ENCODE measurements at regions not wholly inside any gene's neighbourhood (a gene's known extent, or its start where the extent isn't known, plus 50 kb on each side); places are given as distances from the start of the nearest gene placed in this dataset.

DNA sequence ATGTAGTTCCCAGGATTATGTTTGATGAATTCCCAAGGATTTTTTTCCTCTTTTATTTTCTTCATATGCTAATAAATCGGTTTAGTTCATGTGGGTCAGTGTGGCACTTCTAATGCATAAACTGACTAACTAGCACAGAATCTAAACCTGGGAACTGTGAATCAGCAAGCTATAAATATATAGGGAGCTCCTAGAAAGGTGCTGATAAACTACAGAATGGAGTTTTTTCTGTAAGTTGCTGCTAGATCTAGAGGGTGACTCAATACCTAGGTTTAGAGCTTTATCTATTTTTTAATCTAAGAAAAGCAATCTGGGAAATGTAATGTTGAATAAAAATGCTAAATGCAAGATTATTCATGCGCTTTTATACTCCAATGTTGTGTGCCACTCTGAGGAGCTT lies 118.8 kb upstream of the PTCHD4 start:
- Histone ChIP-seq H3K79me2 (ENCODE audit: control insufficient read depth, insufficient read depth, low read length) (no peaks in the 10 kb centered on the region), H3K27ac (ENCODE audit: control insufficient read depth, insufficient read depth) (no peak overlapping the region), H3K4me2 (ENCODE audit: control insufficient read depth, insufficient read depth) (no peak overlapping the region), H3K36me3 (ENCODE audit: control insufficient read depth in 2 of 2, insufficient read depth in 2 of 2, low read length in 1 of 2) (no peaks in the 10 kb centered on the region), H3K9ac (ENCODE audit: control insufficient read depth, insufficient read depth, low read length) (no peak overlapping the region), H3K4me3 (no peak overlapping the region), H3K4me1 (ENCODE audit: control insufficient read depth, insufficient read depth, low read length) (no peaks in the 10 kb centered on the region), H4K20me1 (ENCODE audit: control insufficient read depth, insufficient read depth) (no peaks in the 10 kb centered on the region), H2AFZ (ENCODE audit: control insufficient read depth, low read depth, low read length) (no peak overlapping the region), H3K9me3 (replicated peaks; ENCODE audit: control insufficient read depth, insufficient read depth, low read length) (no peaks in the 10 kb centered on the region), H3K27me3 (replicated peaks in 1 of 2; ENCODE audit: control insufficient read depth in 2 of 2, insufficient read depth in 2 of 2, low read length in 1 of 2) (no peaks in the 10 kb centered on the region)
- BruUV-seq (replicated peaks), result no TSS peak
- no peak for DNase-seq (ENCODE audit: low read depth, low spot score)
- RAD21 ChIA-PET (ENCODE audit: unreplicated experiment), result no interaction called here
- intact Hi-C loops (cut with micrococcal nuclease; ENCODE audit: unreplicated experiment) (no loop called here), in situ Hi-C loops (cut with MboI) (no loop called here)
- CTCF ChIA-PET, result interaction anchor here (0.6 to 1.0 kb wide), 2 partner anchors 49 to 421 kb away, joined by 3 read pairs; no protein-coding TSS in a partner anchor
- no peak for FAIRE-seq
- ATAC-seq, result no peak
- WGBS (ENCODE audit: insufficient coverage, insufficient replicate concordance, low lambda C conversion rate, missing lambda C conversion rate), result 32% methylated on average over 2 of the region's 2 CpGs
- POLR2A ChIA-PET, result no interaction called here
- SMC1A ChIA-PET (ENCODE audit: uncharacterized antibody, unreplicated experiment), result no interaction called here
- TF ChIP-seq RBBP5 (conservative IDR thresholded peaks at IDR 0.05) (no peak), GATAD2B (conservative IDR thresholded peaks at IDR 0.05; ENCODE audit: low read depth) (no peak), RFX5 (IDR thresholded peaks at IDR 0.05; ENCODE audit: low read depth, low read length) (no peak), RAD51 (IDR thresholded peaks at IDR 0.05) (no peak), NR2C1 (IDR thresholded peaks at IDR 0.05) (no peak), STAT1 (conservative IDR thresholded peaks at IDR 0.05) (no peak), EZH2 (IDR thresholded peaks at IDR 0.05; ENCODE audit: borderline replicate concordance, control insufficient read depth, low read depth, low read length) (no peak), ATF7 (IDR thresholded peaks at IDR 0.05; ENCODE audit: low read depth) (no peak), IKZF1 (conservative IDR thresholded peaks at IDR 0.05) (no peak), ZNF217 (IDR thresholded peaks at IDR 0.05) (no peak), MYC (IDR thresholded peaks at IDR 0.05; ENCODE audit: insufficient read depth, insufficient read length, insufficient replicate concordance, low read length, severe bottlenecking) (no peak), HCFC1 (IDR thresholded peaks at IDR 0.05; ENCODE audit: low read length) (no peak), TBL1XR1 (IDR thresholded peaks at IDR 0.05; ENCODE audit: low read depth, low read length) (no peak), BHLHE40 (IDR thresholded peaks at IDR 0.05; ENCODE audit: borderline replicate concordance in 1 of 2, low read depth in 2 of 2, low read length in 1 of 2) (no peak), DPF2 (IDR thresholded peaks at IDR 0.05) (no peak)
- TF ChIP-seq, protein P1, sequence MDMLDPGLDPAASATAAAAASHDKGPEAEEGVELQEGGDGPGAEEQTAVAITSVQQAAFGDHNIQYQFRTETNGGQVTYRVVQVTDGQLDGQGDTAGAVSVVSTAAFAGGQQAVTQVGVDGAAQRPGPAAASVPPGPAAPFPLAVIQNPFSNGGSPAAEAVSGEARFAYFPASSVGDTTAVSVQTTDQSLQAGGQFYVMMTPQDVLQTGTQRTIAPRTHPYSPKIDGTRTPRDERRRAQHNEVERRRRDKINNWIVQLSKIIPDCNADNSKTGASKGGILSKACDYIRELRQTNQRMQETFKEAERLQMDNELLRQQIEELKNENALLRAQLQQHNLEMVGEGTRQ (IDR thresholded peaks at IDR 0.05; ENCODE audit: borderline replicate concordance, low read depth, low read length), result no peak
- TF ChIP-seq, protein P2, sequence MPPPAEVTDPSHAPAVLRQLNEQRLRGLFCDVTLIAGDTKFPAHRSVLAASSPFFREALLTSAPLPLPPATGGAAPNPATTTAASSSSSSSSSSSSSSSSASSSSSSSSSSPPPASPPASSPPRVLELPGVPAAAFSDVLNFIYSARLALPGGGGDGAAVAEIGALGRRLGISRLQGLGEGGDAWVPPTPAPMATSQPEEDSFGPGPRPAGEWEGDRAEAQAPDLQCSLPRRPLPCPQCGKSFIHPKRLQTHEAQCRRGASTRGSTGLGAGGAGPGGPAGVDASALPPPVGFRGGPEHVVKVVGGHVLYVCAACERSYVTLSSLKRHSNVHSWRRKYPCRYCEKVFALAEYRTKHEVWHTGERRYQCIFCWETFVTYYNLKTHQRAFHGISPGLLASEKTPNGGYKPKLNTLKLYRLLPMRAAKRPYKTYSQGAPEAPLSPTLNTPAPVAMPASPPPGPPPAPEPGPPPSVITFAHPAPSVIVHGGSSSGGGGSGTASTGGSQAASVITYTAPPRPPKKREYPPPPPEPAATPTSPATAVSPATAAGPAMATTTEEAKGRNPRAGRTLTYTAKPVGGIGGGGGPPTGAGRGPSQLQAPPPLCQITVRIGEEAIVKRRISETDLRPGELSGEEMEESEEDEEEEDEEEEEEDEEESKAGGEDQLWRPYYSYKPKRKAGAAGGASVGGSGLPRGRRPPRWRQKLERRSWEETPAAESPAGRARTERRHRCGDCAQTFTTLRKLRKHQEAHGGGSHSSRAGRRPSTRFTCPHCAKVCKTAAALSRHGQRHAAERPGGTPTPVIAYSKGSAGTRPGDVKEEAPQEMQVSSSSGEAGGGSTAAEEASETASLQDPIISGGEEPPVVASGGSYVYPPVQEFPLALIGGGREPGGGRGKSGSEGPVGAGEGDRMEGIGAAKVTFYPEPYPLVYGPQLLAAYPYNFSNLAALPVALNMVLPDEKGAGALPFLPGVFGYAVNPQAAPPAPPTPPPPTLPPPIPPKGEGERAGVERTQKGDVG (CRISPR knock-in tag; IDR thresholded peaks at IDR 0.05), result no peak
- TF ChIP-seq, protein P3, sequence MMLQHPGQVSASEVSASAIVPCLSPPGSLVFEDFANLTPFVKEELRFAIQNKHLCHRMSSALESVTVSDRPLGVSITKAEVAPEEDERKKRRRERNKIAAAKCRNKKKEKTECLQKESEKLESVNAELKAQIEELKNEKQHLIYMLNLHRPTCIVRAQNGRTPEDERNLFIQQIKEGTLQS (IDR thresholded peaks at IDR 0.05; ENCODE audit: borderline replicate concordance, extremely low read depth, low read depth, low read length), result no peak
- TF ChIP-seq, protein P4, sequence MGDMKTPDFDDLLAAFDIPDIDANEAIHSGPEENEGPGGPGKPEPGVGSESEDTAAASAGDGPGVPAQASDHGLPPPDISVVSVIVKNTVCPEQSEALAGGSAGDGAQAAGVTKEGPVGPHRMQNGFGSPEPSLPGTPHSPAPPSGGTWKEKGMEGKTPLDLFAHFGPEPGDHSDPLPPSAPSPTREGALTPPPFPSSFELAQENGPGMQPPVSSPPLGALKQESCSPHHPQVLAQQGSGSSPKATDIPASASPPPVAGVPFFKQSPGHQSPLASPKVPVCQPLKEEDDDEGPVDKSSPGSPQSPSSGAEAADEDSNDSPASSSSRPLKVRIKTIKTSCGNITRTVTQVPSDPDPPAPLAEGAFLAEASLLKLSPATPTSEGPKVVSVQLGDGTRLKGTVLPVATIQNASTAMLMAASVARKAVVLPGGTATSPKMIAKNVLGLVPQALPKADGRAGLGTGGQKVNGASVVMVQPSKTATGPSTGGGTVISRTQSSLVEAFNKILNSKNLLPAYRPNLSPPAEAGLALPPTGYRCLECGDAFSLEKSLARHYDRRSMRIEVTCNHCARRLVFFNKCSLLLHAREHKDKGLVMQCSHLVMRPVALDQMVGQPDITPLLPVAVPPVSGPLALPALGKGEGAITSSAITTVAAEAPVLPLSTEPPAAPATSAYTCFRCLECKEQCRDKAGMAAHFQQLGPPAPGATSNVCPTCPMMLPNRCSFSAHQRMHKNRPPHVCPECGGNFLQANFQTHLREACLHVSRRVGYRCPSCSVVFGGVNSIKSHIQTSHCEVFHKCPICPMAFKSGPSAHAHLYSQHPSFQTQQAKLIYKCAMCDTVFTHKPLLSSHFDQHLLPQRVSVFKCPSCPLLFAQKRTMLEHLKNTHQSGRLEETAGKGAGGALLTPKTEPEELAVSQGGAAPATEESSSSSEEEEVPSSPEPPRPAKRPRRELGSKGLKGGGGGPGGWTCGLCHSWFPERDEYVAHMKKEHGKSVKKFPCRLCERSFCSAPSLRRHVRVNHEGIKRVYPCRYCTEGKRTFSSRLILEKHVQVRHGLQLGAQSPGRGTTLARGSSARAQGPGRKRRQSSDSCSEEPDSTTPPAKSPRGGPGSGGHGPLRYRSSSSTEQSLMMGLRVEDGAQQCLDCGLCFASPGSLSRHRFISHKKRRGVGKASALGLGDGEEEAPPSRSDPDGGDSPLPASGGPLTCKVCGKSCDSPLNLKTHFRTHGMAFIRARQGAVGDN (IDR thresholded peaks at IDR 0.05), result no peak

Measured in GM12878 (cell line).